ENCODE measurements at regions not wholly inside any gene's neighbourhood (a gene's known extent, or its start where the extent isn't known, plus 50 kb on each side); places are given as distances from the start of the nearest gene placed in this dataset.

GRCh38 chr4:24229978-24230377 is 340.1 kb upstream of the PPARGC1A start:
- no peak for DNase-seq (ENCODE audit: low read depth, low spot score)
- H2AFZ ChIP-seq (ENCODE audit: low read depth, low read length): no peak overlapping the region
- BruUV-seq (replicated peaks): no TSS peak
- H3K79me2 ChIP-seq (ENCODE audit: control insufficient read depth, insufficient read depth, low read length): no peaks in the 10 kb centered on the region
- H3K9ac ChIP-seq (replicated peaks; ENCODE audit: extremely low read depth, insufficient read depth, low read length): no peak overlapping the region
- no peaks in the 10 kb centered on the region for H3K4me1 ChIP-seq (ENCODE audit: control insufficient read depth, extremely low read depth, insufficient read depth, low read length)
- no peak for TF ChIP-seq POLR2AphosphoS5 (IDR thresholded peaks at IDR 0.05; ENCODE audit: insufficient read depth, low read depth, low read length)
- dilution Hi-C loops (cut with MboI; ENCODE audit: extremely low pct_ligation_motif_present, low sequenced_read_pairs) (no loop called here), intact Hi-C loops (cut with micrococcal nuclease) (no loop called here)
- no peak overlapping the region for H3K4me3 ChIP-seq (replicated peaks in 1 of 3; ENCODE audit: insufficient read depth in 1 of 3, low read depth in 1 of 3, low read length in 3 of 3)
- no peak for FAIRE-seq
- H3K9me1 ChIP-seq (replicated peaks; ENCODE audit: control insufficient read depth, extremely low read depth, insufficient read depth, low read length): no peaks in the 10 kb centered on the region
- H3K4me2 ChIP-seq (ENCODE audit: insufficient read depth, low read length): no peak overlapping the region
- no peaks in the 10 kb centered on the region for H4K20me1 ChIP-seq (replicated peaks; ENCODE audit: control insufficient read depth, extremely low read depth, insufficient read depth, low read length)
- H3K27me3 ChIP-seq (ENCODE audit: control insufficient read depth in 2 of 2, insufficient read depth in 2 of 2, low read length in 2 of 2): no peaks in the 10 kb centered on the region
- no peaks in the 10 kb centered on the region for H3K36me3 ChIP-seq (ENCODE audit: control insufficient read depth in 2 of 2, extremely low read depth in 1 of 2, insufficient read depth in 2 of 2, low read length in 2 of 2)
- peaks cover 3% of the 10 kb centered on the region for H3K9me3 ChIP-seq (replicated peaks; ENCODE audit: control insufficient read depth, insufficient read depth, low read length)
- POLR2A ChIA-PET: no interaction called here
- no peak overlapping the region for H3K27ac ChIP-seq (ENCODE audit: insufficient read depth, low read depth, low read length)
- CTCF ChIA-PET: no interaction called here

DNA sequence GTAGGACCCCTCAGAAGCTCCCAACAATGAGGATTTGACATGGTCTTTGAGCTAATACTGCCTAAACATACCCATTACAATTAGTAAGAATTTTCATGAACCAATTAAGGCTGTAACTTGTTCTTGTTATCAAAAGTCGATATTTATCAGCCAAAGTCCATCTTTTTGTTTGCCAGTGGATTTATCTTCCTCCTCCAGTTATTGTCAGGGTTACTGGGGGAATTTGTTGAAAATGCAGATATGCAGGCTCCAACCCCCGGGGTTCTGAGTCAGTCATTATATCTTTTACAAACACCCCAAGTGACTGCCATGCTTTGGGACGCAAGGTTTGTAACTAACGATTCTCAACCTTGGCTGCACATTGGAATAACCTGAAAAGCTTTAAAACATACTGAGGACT is 338.8 kb upstream of the PPARGC1A start:
- Histone ChIP-seq H3K27me3 (ENCODE audit: control insufficient read depth in 2 of 2, insufficient read depth in 2 of 2, low read length in 2 of 2) (no peaks in the 10 kb centered on the region), H3K27ac (ENCODE audit: insufficient read depth, low read depth, low read length) (no peak overlapping the region), H3K4me2 (ENCODE audit: insufficient read depth, low read length) (no peak overlapping the region), H3K9ac (replicated peaks; ENCODE audit: extremely low read depth, insufficient read depth, low read length) (no peak overlapping the region), H3K9me1 (replicated peaks; ENCODE audit: control insufficient read depth, extremely low read depth, insufficient read depth, low read length) (no peaks in the 10 kb centered on the region), H3K79me2 (ENCODE audit: control insufficient read depth, insufficient read depth, low read length) (no peaks in the 10 kb centered on the region), H2AFZ (ENCODE audit: low read depth, low read length) (no peak overlapping the region), H3K4me3 (replicated peaks in 1 of 3; ENCODE audit: insufficient read depth in 1 of 3, low read depth in 1 of 3, low read length in 3 of 3) (no peak overlapping the region), H3K4me1 (ENCODE audit: control insufficient read depth, extremely low read depth, insufficient read depth, low read length) (no peaks in the 10 kb centered on the region), H4K20me1 (replicated peaks; ENCODE audit: control insufficient read depth, extremely low read depth, insufficient read depth, low read length) (no peaks in the 10 kb centered on the region), H3K9me3 (replicated peaks; ENCODE audit: control insufficient read depth, insufficient read depth, low read length) (peaks cover 3% of the 10 kb centered on the region), H3K36me3 (ENCODE audit: control insufficient read depth in 2 of 2, extremely low read depth in 1 of 2, insufficient read depth in 2 of 2, low read length in 2 of 2) (no peaks in the 10 kb centered on the region)
- ChIA-PET CTCF (no interaction called here), POLR2A (no interaction called here)
- dilution Hi-C loops (cut with MboI; ENCODE audit: extremely low pct_ligation_motif_present, low sequenced_read_pairs) (no loop called here), intact Hi-C loops (cut with micrococcal nuclease) (no loop called here)
- DNase-seq (ENCODE audit: low read depth, low spot score) (no peak), FAIRE-seq (no peak)
- BruUV-seq (replicated peaks): no TSS peak
- TF ChIP-seq, protein P1, sequence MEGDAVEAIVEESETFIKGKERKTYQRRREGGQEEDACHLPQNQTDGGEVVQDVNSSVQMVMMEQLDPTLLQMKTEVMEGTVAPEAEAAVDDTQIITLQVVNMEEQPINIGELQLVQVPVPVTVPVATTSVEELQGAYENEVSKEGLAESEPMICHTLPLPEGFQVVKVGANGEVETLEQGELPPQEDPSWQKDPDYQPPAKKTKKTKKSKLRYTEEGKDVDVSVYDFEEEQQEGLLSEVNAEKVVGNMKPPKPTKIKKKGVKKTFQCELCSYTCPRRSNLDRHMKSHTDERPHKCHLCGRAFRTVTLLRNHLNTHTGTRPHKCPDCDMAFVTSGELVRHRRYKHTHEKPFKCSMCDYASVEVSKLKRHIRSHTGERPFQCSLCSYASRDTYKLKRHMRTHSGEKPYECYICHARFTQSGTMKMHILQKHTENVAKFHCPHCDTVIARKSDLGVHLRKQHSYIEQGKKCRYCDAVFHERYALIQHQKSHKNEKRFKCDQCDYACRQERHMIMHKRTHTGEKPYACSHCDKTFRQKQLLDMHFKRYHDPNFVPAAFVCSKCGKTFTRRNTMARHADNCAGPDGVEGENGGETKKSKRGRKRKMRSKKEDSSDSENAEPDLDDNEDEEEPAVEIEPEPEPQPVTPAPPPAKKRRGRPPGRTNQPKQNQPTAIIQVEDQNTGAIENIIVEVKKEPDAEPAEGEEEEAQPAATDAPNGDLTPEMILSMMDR (IDR thresholded peaks at IDR 0.05; ENCODE audit: extremely low read depth in 1 of 2, insufficient read depth in 1 of 2, low read depth in 1 of 2, low read length in 2 of 2): no peak
- TF ChIP-seq EZH2 (IDR thresholded peaks at IDR 0.05; ENCODE audit: borderline replicate concordance, low read depth, low read length, severe bottlenecking) (no peak), POLR2AphosphoS5 (IDR thresholded peaks at IDR 0.05; ENCODE audit: insufficient read depth, low read depth, low read length) (no peak), MYC (IDR thresholded peaks at IDR 0.05; ENCODE audit: low read depth, low read length) (no peak), JUN (IDR thresholded peaks at IDR 0.05; ENCODE audit: borderline replicate concordance, insufficient read depth, insufficient read length, low read depth) (no peak), GATA2 (IDR thresholded peaks at IDR 0.05; ENCODE audit: insufficient read depth, insufficient read length, low read depth, low read length) (no peak), POLR2A (IDR thresholded peaks at IDR 0.05; ENCODE audit: low read depth, low read length) (no peak)

Data from endothelial cell of umbilical vein (primary cell).